ENCODE measurements at regions not wholly inside any gene's neighbourhood (a gene's known extent, or its start where the extent isn't known, plus 50 kb on each side); places are given as distances from the start of the nearest gene placed in this dataset.
"Not testable (repeated sequence)": the region's sequence is repeated elsewhere in the genome, so short reads cannot be mapped to it uniquely, and the experiment has no call there.

DNA sequence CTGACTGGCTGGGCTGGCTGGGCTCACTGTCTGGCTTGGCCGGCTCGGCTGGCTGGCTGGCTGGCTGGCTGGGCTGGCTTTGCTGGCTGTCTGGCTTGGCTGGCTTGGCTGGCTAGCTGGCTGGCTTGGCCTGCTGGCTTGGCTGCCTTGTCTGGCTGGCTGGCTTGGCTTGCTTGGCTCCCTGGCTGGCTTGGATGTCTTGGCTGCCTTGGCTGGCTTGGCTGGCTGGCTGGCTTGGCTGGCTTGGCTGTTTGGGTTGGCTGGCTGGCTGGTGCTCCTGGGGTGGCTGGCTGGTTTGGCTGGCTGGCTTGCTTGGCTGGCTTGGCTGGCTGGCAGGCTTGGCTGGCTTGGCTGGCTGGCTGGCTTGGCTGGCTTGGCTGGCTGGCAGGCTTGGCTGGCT is 2836.9 kb downstream of the RPIA start:
- TF ChIP-seq, protein P1, sequence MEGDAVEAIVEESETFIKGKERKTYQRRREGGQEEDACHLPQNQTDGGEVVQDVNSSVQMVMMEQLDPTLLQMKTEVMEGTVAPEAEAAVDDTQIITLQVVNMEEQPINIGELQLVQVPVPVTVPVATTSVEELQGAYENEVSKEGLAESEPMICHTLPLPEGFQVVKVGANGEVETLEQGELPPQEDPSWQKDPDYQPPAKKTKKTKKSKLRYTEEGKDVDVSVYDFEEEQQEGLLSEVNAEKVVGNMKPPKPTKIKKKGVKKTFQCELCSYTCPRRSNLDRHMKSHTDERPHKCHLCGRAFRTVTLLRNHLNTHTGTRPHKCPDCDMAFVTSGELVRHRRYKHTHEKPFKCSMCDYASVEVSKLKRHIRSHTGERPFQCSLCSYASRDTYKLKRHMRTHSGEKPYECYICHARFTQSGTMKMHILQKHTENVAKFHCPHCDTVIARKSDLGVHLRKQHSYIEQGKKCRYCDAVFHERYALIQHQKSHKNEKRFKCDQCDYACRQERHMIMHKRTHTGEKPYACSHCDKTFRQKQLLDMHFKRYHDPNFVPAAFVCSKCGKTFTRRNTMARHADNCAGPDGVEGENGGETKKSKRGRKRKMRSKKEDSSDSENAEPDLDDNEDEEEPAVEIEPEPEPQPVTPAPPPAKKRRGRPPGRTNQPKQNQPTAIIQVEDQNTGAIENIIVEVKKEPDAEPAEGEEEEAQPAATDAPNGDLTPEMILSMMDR (IDR thresholded peaks at IDR 0.05 in 8 of 11, conservative IDR thresholded peaks at IDR 0.05 in 3 of 11): not testable (repeated sequence)
- not testable (repeated sequence) for TF ChIP-seq POLR2A (IDR thresholded peaks at IDR 0.05)
